ENCODE measurements at regions not wholly inside any gene's neighbourhood (a gene's known extent, or its start where the extent isn't known, plus 50 kb on each side); places are given as distances from the start of the nearest gene placed in this dataset.

DNA sequence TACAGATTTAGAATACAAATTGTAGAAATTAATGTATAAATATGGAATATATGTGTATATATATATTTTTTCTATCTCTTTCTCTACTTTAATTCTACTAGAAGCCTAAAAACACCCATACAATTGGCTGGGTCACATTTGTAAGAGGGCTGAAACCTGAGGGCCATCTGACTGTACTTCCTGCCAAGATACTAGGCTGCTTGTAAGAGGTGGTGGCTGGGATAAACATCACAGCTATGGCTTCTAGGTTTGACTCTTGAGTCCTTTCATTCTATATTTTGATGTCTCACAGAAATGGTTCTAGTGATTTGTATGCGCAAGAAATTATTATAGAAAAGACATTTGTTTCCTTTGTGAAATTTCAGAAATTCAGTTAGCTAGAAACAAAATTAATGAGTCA, 1155.2 kb upstream of the B3GALT2 start:
- no peak for DNase-seq (ENCODE audit: low read depth in 2 of 2)

DNA sequence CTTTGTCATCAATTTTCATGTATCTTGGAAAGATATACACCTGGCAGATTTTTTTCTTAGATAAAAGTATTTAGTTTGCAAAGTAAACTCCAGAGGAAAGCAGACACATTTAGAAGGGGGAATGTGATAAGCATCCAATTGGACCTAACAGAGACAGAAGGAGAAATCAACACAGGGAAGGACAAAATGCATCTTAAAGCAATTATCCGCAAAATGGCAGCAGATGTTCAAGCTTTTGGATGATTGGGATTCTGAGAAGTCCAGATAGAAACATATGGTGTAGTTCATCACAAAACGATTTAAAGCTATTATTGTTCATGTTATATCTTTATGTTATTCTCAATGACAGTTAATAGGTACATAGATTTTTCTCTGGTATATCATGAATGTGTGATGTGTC, 1153.1 kb upstream of the B3GALT2 start:
- no peak for DNase-seq (ENCODE audit: low read depth in 2 of 2)

DNA sequence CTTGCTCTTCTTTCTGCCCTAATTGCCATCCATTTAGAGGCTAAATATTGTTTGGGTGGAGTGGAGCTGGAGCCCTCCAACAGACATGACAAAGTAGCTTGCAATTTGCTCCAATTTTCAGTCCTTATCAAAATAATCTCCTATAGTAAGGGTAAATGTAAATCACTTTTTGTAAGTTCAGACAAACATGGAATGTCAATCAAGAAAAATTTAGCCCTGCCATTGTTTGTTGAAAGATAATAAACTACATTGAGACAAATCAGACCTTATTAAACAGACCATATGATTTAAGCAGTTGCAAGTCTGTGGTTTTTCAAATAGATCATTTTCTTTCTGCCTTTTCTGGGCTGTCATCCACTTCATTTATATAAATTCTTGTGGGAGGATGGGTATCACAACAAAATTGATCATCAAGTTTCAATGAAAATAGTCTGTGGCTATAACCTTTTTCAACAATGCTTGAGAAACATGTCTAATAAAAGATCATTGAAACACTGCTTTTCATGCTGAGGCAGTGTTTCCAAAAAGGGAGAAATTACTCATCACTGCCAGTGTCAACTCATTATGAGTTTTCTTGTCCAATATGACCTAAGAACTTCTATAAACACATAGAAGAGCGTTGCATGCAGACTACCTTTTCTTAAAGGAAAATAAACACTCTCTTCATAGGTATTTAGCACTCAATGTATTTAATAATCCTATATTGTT, 1152.0 kb upstream of the B3GALT2 start:
- DNase-seq (ENCODE audit: low read depth in 2 of 2): peak in 1 of 2 donors; percentile 19

DNA sequence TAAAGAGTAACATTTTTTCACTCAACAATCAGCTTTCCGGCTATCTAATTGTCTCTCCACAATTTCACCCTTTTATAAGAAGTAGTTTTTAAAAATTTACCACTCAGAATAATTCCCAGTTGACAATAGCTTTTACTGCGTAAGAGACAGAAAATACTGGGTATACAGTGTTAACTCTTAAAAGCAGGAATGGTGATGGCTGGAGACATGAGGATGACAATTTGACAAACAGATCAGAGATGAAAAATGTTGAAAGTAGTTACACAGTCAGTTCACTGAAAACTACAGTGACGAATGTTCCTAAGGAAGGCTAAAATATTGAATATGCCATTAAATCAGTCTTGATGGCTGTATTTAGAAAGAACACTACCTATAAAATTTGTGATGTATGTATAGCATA, 1146.8 kb upstream of the B3GALT2 start:
- DNase-seq (ENCODE audit: low read depth in 2 of 2): no peak

DNA sequence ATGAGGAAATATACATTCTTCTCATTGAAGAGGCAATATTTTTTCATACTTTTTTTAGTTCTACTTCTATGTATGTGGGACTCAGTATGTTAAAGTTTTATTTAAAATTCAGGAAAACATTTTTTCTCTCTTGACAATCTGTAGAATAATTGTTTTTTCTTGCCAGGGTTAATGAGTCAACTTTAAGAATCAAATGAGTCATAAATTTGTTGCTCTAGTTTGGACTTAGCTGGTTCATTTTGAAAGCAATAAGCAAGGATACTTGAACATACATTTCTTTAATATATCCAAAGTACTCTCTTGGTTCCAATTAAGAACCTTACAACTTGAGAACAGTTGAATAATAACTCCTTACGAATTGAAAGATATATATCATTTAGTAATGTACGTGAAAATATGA, 1145.3 kb upstream of the B3GALT2 start:
- no peak for DNase-seq (ENCODE audit: low read depth in 2 of 2)

DNA sequence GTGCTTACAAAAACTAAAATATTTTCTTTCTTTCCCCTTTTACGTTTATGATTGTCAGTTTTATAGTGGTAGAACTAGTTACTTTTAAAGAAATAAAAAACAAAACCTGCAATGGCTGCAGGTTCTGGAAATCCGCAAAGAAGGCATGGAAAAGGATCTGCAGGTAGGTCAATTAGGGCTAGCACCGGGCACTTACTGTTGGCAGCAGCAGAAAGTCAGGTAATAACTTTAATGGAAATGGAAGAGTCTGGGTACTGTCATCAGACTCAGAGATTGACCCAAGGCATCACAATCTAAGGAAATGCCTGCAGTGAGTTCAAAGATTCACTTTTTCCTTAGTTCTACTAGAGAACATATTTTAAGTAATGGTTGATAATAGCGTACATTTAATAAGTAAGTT, 1136.3 kb upstream of the B3GALT2 start:
- no peak for DNase-seq (ENCODE audit: low read depth in 2 of 2)

DNA sequence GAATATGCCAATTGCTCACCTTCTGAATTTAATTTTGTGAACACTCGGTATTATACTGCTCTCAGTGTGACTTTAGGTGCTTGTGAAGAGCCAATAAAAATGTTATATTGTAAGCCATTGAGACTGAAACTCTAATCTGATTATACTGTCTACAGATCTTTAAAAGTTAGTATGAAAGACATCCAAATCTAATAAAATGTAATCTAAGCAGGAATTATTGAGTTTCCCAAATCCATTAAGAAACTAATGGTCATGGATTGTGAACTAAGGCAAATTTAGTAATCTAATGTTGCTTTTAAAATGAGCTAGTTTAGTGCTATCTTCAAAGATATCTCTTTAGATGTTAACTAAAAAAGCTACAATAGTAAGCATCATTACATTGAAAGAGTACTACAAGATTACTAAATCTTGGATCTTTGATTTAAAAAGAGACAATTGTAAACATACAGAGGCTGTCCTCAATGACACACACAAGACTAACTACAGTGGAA, 1132.4 kb upstream of the B3GALT2 start:
- no peak for DNase-seq (ENCODE audit: low read depth in 2 of 2)

DNA sequence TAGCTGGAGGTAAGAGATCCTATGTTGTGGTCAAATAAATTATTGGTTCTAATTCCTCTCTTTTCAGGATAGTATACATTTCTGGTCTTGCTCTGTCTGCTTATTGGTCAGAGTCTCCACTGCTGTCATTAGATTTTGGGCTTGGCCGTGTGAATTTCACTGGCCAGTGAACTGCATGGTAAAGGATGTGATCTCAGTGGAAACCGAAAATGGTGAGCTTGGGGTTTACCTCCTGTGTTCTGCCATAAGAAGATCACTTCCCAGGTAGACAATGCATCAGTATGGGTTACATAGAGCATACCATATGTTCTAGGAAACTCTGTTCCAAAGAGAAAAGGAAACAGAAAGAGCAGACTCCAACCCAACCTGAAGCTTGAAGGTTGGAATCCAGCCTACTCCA, 1123.3 kb upstream of the B3GALT2 start:
- DNase-seq (ENCODE audit: low read depth in 2 of 2): no peak

DNA sequence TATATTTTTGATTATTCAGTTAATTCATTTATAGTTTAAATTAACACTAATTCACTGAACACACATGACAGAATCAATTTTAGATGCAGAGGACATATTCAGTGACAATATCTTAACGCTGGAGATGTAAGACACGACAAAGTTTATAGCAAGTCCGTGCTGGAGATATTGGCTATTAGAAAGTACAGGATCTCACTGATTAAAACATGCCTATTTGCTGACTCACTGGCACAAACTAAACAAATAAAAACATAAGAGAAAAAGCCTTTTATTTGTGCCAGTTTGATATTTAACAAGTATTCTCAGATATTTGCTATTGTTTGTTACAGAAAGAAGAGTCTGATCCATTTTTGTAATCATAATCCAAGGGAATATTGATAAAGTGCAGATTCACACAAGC, 1122.9 kb upstream of the B3GALT2 start:
- DNase-seq (ENCODE audit: low read depth in 2 of 2): no peak

DNA sequence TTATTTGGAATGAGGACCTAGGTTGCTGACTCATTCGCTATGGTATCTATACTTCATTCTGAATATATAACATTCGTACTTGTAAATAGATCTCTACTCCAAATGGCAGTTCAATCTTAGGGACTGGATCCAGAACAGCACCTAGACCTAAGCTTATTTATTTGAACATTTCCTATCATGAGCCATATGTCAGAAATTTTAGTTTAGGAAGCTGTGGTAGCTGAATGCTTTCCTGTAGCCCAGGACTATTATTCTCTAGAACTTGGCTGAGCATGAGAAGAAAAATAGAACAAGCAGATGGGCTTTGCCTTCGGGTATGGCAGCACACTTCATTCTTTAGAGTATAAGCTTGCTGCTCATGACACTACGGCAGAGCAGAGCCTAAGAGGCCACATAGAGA, 1114.4 kb upstream of the B3GALT2 start:
- DNase-seq (ENCODE audit: low read depth in 2 of 2): no peak

DNA sequence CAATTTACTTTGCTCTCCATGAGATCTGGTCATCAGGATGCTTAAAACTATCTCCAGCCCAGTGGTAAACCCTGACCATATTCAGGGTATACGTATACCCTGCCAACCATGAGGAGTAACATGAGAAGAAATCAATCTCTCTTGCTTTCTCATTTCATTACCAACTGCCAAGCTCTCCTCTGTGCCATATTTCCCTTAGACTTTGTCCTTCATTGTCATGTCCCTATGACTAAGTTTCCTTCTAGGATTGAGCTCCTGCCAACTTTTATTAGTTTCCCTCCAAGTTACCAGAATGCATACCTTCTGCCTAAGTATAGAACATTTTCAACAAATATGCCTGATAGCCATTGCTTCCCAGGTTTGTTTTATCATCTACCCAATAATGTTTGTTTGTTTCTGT, 1113.9 kb upstream of the B3GALT2 start:
- DNase-seq (ENCODE audit: low read depth in 2 of 2): no peak

DNA sequence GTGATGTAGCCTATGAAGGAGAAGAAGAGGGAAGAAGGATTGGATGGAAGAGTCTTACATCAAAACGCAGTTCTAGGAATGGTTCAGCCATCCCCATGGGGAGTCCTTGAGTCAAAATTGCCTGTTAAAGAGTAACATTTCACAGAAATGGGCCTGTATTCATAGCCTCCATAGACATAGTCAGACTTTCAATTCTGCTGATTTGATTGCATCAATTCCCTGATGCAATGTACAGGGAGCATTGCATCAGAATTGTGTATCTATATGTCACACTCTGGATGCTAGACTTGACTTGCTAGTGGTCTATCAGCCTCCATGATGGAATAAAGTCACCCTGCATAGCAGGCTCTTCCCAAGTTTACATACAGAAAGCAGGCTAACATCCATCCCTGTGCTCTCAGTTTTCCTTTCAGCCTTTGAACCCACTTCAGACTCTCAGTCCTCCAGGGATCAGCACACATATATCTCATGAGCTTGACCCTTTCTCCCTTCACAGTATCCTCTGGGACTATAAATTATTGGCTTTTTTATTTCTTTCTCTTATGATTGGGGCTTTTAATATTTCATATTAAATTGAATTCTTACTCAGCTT, 1111.7 kb upstream of the B3GALT2 start:
- no peak for DNase-seq (ENCODE audit: low read depth in 2 of 2)

DNA sequence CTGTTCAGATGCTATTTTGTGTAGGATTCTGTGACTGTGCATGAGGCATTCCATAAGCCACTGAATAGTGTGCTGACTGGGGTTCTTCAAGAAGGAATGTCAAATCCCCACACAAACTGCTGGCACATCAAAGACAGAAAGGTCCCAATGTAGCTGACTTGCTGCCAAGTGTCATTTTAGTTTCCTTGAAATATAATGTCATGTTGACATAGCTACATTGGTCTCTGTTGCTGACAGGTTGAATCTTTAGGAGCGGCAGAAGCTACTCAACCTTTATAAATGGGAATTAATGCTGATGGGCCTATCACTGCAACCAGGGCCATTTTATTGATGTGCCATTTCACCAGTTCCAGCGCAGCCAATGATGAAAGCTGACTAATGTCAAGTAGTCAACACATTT, 1110.7 kb upstream of the B3GALT2 start:
- no peak for DNase-seq (ENCODE audit: low read depth in 2 of 2)

DNA sequence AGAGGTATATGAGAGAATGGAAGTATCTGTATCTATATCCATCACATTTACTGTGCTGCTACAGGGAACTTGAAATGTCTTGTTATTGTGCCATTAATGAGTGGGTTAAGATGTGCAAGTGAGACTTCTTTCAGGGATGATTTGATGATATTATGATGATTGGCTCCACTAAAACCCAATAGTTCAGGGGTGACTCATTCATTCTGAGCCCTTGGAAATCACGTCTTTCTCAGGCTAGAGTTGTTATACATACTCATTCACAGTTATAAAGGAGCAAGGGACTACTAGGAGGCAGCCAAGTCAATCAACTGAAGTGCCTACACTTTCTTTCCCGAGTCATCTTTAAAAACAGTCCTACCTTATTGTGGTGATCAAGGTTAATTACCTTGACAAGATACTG, 1109.8 kb upstream of the B3GALT2 start:
- no peak for DNase-seq (ENCODE audit: low read depth in 2 of 2)

DNA sequence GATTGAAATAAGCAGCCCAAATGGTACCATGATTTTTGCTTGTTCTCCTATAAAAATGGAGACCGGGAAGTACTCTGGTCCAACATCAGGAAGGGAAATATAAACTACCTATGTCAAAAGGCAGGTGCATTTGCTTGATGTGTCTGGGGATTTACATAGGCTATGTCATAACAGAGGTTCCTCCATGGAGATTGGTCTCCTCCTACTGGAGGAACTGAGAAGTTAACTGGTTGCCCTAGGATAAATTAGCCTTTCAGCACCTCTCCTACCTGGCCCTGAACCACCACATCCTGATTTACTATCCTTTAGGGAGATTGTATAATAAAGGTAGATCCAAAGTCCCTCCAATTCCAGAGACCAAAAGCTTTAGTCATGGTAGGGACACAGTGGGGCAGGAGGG, 1109.3 kb upstream of the B3GALT2 start:
- DNase-seq (ENCODE audit: low read depth in 2 of 2): no peak

DNA sequence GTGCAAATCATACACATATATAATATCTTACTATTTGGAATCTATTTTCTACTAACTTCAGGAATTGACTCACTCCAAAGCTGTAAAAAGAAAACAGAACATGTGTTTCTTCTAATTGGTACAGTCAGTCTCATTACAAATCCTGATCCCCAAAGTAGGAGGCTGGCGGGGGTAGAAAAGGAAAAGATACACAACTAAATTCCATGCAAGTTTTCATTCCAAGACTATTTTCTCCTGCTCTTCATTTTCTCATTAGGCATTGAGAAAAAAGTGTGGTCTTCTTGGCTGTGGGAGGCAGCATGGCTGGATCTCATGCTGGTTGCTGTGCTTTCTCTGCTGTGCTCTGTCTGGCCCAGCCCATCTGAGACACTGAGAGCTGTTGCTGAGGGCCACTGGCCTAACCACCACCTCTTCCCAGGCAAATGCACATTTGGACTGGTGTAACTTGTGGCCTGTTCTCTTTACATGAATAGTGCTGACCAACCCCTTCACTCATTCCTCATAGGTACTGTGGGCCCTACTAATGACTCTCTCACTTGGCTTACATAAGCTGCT, 1107.5 kb upstream of the B3GALT2 start:
- DNase-seq (ENCODE audit: low read depth in 2 of 2): no peak

DNA sequence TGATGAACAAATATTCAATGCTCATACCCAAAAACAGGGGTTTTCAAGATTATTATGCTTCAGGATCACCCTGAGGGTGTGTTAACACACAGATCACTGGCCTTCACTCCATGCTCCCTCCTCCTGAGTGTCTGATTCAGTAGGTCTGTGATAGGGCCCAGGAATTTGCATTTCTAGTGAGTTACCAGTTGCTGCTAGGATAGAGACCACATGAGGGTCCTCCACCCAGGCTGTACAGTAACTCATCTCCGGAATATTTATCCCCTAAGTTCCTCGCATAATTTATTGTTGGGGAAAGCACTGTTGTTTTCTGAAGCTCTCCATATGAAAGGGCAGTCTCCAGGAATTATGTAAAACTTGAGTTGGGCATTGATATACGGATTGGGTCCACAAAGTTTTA, 1106.6 kb upstream of the B3GALT2 start:
- DNase-seq (ENCODE audit: low read depth in 2 of 2): no peak

DNA sequence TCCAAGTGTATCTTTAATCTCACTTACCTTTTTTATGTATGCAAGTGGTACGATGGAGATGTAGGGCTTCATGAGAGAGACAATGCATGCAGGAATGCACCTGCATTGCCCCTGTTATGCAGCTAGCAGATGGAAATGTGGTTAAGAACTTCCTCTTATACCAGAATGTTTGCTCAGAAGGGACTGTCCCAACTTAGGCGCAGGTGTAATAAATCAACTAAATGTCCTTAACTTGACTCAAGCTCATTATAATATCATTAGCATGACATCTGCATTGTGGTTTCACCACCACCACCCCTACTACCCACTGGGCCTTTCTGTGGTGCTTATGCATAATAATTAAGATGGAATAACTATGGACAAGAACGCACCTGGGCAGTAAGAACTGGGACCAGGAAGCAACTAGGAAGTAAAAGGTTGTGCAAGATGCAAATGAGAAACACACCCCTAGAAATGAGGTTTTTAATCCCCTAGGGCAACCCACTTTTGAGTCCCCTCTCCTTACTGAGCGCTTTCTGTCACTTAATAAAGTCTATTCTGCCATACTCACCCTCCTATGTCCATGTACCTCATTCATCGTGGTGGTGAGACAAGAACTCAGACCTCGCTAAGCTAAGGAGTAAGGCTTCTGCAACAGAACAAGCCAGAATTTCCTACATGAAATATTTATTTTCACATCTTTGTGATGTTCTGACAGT, 1103.3 kb upstream of the B3GALT2 start:
- DNase-seq (ENCODE audit: low read depth in 2 of 2): peak; percentile 23 to 25

DNA sequence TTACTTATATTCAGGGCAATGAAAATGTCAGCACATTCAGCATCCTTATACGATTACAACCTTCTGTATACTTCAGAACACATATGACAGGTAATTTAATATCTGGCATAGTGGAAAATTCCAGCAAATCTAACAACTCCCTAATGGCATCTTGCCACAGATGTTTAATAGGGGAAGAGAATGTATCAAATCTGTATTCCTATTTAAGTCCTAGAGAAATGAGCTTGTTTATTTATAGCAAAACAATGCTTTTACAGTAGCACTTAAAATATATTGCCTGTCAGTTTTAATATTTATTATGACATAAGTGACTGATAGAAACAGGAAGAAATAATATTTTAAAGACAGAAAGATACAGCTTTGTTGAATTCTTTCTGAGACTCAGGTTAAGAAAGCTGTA, 1101.8 kb upstream of the B3GALT2 start:
- no peak for DNase-seq (ENCODE audit: low read depth in 2 of 2)

DNA sequence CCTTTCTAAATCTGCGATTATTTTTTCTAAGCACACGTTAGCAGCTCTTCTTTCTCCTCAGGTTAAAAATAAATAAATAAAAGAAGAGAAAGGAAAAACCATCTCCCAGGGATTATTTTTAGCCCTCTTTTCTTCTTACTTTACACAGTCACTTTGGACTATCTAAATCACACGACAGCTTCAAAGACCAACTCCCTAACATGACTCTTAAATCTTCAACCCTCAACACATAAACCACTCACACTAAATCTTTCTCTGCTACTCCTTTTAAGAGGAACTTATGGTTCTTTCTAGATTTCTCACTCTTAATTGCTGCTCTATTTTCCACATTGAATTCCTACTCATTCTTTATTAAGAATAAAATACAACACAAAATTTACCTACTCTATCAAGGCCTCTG, 1095.0 kb upstream of the B3GALT2 start:
- DNase-seq (ENCODE audit: low read depth in 2 of 2): no peak

DNA sequence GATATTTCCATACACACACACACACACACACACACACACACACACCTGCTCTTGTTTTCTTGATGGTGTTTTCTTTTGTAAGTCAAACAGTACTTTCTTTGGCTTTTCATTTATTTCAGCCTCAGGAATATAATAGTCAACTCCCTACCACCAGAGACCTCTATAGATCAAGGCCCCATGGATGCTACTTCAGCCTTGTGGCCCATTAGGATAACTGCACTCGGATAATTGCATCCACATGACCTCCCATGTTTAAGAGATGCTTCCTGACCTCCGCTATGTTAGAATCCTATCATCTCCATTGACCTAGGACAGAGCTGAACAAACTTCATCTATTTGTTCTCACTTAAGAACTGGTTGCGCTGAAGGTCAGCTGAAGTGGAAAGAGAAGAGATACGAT, 1094.0 kb upstream of the B3GALT2 start:
- DNase-seq (ENCODE audit: low read depth in 2 of 2): no peak

DNA sequence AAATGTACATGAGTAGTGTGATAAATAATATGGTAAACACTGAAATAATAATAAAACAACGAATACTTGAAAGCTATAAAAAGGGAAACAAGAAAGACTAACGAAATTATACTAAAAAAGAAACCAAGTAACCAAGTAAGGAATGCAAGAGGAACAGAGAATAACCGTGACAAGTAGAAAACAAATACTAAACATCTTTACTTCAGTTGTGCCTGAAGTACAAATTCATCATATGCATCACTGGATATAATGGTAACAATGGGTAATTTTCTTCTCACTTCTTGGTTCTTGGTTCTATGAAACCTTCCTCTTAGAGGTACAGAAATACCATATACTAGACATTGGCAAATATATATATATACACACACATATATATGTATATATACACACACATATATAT, 1093.6 kb upstream of the B3GALT2 start:
- no peak for DNase-seq (ENCODE audit: low read depth in 2 of 2)

DNA sequence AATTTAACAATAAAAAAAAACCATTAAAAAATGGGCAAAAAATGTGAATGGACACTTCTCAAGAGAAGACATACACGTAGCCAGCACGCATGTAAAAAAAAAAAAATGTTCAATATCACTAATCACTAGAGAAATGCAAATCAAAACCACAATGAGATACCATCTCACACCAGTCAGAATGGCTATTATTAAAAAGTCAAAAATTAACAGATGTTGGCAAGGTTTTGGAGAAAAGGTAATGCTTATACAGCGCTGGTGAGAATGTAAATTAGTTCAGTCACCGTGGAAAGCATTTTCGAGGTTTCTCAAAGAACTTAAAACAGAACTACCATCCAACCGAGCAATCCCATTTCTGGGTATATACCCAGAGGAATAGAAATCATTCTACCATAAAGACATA, 1091.5 kb upstream of the B3GALT2 start:
- DNase-seq (ENCODE audit: low read depth in 2 of 2): no peak

All from stimulated activated CD4-positive, alpha-beta T cell treated with anti-CD3 and anti-CD28 coated beads, Interleukin-15, amount 100 ng/mL, for 48 hours (primary cell).